ENCODE measurements at regions not wholly inside any gene's neighbourhood (a gene's known extent, or its start where the extent isn't known, plus 50 kb on each side); places are given as distances from the start of the nearest gene placed in this dataset.

DNA sequence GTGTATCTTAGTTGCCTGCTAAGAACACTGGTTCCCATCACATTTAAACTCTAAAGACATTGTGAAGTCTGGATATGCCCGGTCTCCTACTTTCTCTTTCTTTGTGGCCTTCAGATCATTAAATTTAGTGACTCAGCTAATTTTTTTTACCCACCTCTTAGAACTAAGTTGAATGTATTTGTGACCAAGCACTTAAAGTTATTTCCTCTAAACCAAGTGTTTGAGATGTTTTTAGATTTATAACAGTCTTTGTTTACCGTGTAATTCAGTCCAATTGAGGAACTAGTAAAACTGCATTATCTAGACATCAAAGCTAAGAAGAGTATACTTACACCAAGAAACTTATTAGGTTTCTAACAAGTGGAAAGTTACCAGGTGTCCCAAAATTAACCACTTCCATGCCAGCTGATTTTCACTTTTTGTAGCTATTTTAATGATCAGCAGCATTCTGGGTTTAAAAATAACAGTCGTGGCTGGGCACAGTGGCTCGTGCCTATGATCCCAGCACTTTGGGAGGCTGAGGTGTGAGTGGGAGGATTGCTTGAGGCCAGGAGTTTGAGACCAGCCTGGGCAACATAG, 53.1 kb downstream of the ARHGAP35 start:
- Histone ChIP-seq H3K4me2 (ENCODE audit: insufficient read depth, low read length) (peak overlapping the region; percentile 72), H3K9ac (replicated peaks; ENCODE audit: extremely low read depth, insufficient read depth, low read length) (peak overlapping the region; percentile 50), H3K36me3 (ENCODE audit: control insufficient read depth in 2 of 2, extremely low read depth in 1 of 2, insufficient read depth in 2 of 2, low read length in 2 of 2) (no peaks in the 10 kb centered on the region), H4K20me1 (replicated peaks; ENCODE audit: control insufficient read depth, extremely low read depth, insufficient read depth, low read length) (no peaks in the 10 kb centered on the region), H3K9me1 (replicated peaks; ENCODE audit: control insufficient read depth, extremely low read depth, insufficient read depth, low read length) (no peaks in the 10 kb centered on the region), H3K9me3 (replicated peaks; ENCODE audit: control insufficient read depth, insufficient read depth, low read length) (no peaks in the 10 kb centered on the region), H3K79me2 (ENCODE audit: control insufficient read depth, insufficient read depth, low read length) (peaks cover 55% of the 10 kb centered on the region), H2AFZ (ENCODE audit: low read depth, low read length) (no peak overlapping the region), H3K27ac (ENCODE audit: insufficient read depth, low read depth, low read length) (peak overlapping the region; percentile 5), H3K4me3 (replicated peaks in 1 of 3; ENCODE audit: insufficient read depth in 1 of 3, low read depth in 1 of 3, low read length in 3 of 3) (peak overlapping the region in 1 of 3 experiments; percentile 1), H3K4me1 (ENCODE audit: control insufficient read depth, extremely low read depth, insufficient read depth, low read length) (peaks cover 15% of the 10 kb centered on the region), H3K27me3 (ENCODE audit: control insufficient read depth in 2 of 2, insufficient read depth in 2 of 2, low read length in 2 of 2) (no peaks in the 10 kb centered on the region)
- intact Hi-C loops (cut with micrococcal nuclease) (no loop called here), dilution Hi-C loops (cut with MboI; ENCODE audit: extremely low pct_ligation_motif_present, low sequenced_read_pairs) (no loop called here)
- ChIA-PET POLR2A (interaction anchor here (0.8 kb wide), 1 partner anchor 62 kb away, joined by 3 read pairs; no protein-coding TSS in a partner anchor), CTCF (interaction anchor here (0.5 to 2.3 kb wide), 8 partner anchors 11 to 78 kb away, joined by 3 to 14 read pairs (median 6); no protein-coding TSS in a partner anchor)
- peak; percentile 64 for DNase-seq (ENCODE audit: low read depth, low spot score)
- TF ChIP-seq POLR2AphosphoS5 (IDR thresholded peaks at IDR 0.05; ENCODE audit: insufficient read depth, low read depth, low read length) (no peak), CTCF (IDR thresholded peaks at IDR 0.05; ENCODE audit: extremely low read depth in 1 of 2, insufficient read depth in 1 of 2, low read depth in 1 of 2, low read length in 2 of 2) (no peak), FOS (IDR thresholded peaks at IDR 0.05; ENCODE audit: borderline replicate concordance, insufficient read depth, low read length) (no peak), MYC (IDR thresholded peaks at IDR 0.05; ENCODE audit: low read depth, low read length) (no peak), JUN (IDR thresholded peaks at IDR 0.05; ENCODE audit: borderline replicate concordance, insufficient read depth, insufficient read length, low read depth) (no peak)
- no TSS peak for BruUV-seq (replicated peaks)
- no peak for FAIRE-seq

GRCh38 chr19:46915386-46915785, 54.6 kb downstream of the ARHGAP35 start:
- DNase-seq (ENCODE audit: low read depth, low spot score), result no peak
- no peaks in the 10 kb centered on the region for H3K9me3 ChIP-seq (replicated peaks; ENCODE audit: control insufficient read depth, insufficient read depth, low read length)
- no TSS peak for BruUV-seq (replicated peaks)
- H3K4me3 ChIP-seq (replicated peaks in 1 of 3; ENCODE audit: insufficient read depth in 1 of 3, low read depth in 1 of 3, low read length in 3 of 3), result no peak overlapping the region
- no peak overlapping the region for H3K4me2 ChIP-seq (ENCODE audit: insufficient read depth, low read length)
- TF ChIP-seq POLR2AphosphoS5 (IDR thresholded peaks at IDR 0.05; ENCODE audit: insufficient read depth, low read depth, low read length) (no peak), MAX (IDR thresholded peaks at IDR 0.05; ENCODE audit: insufficient read depth, insufficient read length) (no peak), GATA2 (IDR thresholded peaks at IDR 0.05; ENCODE audit: insufficient read depth, insufficient read length, low read depth, low read length) (no peak)
- peaks cover 2 to 5% of the 10 kb centered on the region in 2 experiments for H3K36me3 ChIP-seq (ENCODE audit: control insufficient read depth in 2 of 2, extremely low read depth in 1 of 2, insufficient read depth in 2 of 2, low read length in 2 of 2)
- FAIRE-seq, result no peak
- H2AFZ ChIP-seq (ENCODE audit: low read depth, low read length), result no peak overlapping the region
- H4K20me1 ChIP-seq (replicated peaks; ENCODE audit: control insufficient read depth, extremely low read depth, insufficient read depth, low read length), result no peaks in the 10 kb centered on the region
- no peaks in the 10 kb centered on the region for H3K9me1 ChIP-seq (replicated peaks; ENCODE audit: control insufficient read depth, extremely low read depth, insufficient read depth, low read length)
- peaks cover 61% of the 10 kb centered on the region for H3K79me2 ChIP-seq (ENCODE audit: control insufficient read depth, insufficient read depth, low read length)
- ChIA-PET POLR2A (no interaction called here), CTCF (interaction anchor here (0.9 to 1.4 kb wide), 3 partner anchors 9 kb away, joined by 4 read pairs; no protein-coding TSS in a partner anchor)
- no peaks in the 10 kb centered on the region for H3K27me3 ChIP-seq (ENCODE audit: control insufficient read depth in 2 of 2, insufficient read depth in 2 of 2, low read length in 2 of 2)
- H3K4me1 ChIP-seq (ENCODE audit: control insufficient read depth, extremely low read depth, insufficient read depth, low read length), result peaks cover 15% of the 10 kb centered on the region
- intact Hi-C loops (cut with micrococcal nuclease) (no loop called here), dilution Hi-C loops (cut with MboI; ENCODE audit: extremely low pct_ligation_motif_present, low sequenced_read_pairs) (no loop called here)
- H3K9ac ChIP-seq (replicated peaks; ENCODE audit: extremely low read depth, insufficient read depth, low read length), result no peak overlapping the region
- H3K27ac ChIP-seq (ENCODE audit: insufficient read depth, low read depth, low read length), result no peak overlapping the region
